ENCODE measurements at regions not wholly inside any gene's neighbourhood (a gene's known extent, or its start where the extent isn't known, plus 50 kb on each side); places are given as distances from the start of the nearest gene placed in this dataset.
"Not testable (repeated sequence)": the region's sequence is repeated elsewhere in the genome, so short reads cannot be mapped to it uniquely, and the experiment has no call there.

GRCh38 chr12:63508543-63508942 is 159.8 kb downstream of the DPY19L2 start:
- DNase-seq = no peak

DNA sequence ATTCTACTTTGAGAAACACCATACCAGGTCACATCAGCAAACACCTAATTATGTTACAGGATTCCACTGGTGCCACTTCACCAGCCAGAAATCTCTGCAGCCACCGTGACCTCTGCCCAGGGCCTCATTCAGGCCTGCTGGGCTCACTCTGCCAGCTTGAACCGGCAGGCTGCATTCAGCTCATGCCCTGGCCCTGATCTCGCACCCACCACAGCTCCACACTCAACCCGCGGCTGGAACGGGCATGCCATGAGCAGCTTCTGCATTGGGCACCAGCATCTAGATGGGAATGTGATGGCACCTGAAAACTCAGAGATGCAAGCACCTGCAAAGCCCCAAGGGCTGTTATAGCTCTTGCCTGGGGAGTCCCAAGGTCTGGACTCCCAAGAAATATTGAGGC is 168.7 kb downstream of the DPY19L2 start:
- DNase-seq = no peak

DNA sequence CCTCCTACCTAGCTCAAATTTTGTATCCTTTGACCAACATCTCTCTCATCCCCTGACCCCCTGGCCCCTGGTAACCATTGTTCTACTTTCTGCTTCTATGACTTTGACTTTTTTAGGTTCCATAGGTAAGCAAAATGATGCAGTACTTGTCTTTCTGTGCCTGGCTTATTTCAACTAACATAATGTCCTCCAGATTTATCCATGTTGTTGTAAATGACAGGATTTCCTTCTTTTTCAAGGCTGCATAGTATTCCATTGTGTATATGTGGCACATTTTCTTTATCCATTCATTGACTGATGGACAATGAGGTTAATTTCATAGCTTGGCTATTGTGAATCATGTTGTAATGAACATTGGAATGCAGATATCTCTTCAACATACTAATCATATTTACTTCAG is 170.1 kb downstream of the DPY19L2 start:
- no peak for DNase-seq

DNA sequence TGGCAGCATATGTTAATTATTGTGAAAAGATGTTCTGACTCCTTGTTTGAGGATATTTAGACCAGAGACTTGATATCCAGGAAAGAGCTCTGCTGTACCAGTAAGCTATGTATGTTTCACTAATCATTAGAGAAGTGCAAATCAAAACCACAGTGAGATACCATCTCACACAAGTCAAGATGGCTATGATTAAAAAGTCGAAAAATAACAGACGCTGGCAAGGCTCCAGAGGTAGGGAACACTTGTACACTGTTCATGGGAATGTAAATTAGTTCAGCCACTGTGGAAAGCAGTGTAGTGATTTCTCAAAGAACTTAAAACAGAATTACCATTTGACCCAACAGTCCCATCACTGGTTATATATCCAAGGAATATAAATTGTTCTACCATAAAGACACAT is 171.6 kb downstream of the DPY19L2 start:
- DNase-seq = no peak

GRCh38 chr12:63495974-63496373 is 172.3 kb downstream of the DPY19L2 start:
- DNase-seq = no peak

GRCh38 chr12:63493357-63493756 is 174.9 kb downstream of the DPY19L2 start:
- DNase-seq = not testable (repeated sequence)

- DNase-seq = peak; percentile 6
Observed at GRCh38 chr12:63480186-63480585, 188.1 kb downstream of the DPY19L2 start.

- no peak for DNase-seq
Observed at GRCh38 chr12:63470161-63470560, 198.1 kb downstream of the DPY19L2 start.

- DNase-seq = no peak
Observed at GRCh38 chr12:63467951-63468350, 200.3 kb downstream of the DPY19L2 start.

DNA sequence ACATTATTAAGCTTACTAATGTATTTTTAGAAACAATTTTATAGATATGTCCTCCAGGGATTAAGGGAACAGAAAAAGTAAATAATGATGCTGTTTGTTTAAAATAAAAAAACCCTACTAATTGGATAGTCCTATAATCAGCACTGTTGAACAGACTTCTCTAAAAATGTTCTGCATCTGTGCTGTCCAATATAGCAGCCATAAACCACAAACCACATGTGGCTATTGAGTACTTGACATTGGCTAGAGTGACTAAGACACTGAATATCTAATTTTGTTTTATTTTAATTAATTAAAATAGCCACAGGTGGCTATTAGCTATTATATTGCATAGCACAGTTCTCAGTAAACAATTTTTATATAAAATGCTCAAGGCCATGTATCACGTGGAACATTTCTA is 210.4 kb downstream of the DPY19L2 start:
- DNase-seq = no peak

GRCh38 chr12:63457428-63457827 is 210.9 kb downstream of the DPY19L2 start:
- DNase-seq = no peak

DNA sequence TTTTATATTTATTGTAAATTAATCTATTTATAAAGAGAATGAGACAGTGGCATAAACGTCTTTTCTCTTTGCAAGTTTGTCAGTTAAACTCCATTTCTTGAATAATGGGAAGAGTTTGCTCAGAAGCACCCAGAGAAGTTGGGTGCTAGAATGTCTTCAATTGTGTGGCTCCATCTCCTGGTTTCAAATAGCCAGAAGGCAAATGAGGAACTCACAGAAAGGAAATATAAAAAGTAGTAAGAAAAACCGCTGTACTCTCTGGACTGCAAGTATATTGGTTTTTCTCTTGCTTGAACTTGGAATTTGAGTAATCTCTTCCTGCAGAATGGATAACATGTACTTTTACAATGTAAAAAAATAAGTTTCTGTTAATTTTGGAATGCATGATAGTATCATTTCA is 217.5 kb downstream of the DPY19L2 start:
- no peak for DNase-seq

DNA sequence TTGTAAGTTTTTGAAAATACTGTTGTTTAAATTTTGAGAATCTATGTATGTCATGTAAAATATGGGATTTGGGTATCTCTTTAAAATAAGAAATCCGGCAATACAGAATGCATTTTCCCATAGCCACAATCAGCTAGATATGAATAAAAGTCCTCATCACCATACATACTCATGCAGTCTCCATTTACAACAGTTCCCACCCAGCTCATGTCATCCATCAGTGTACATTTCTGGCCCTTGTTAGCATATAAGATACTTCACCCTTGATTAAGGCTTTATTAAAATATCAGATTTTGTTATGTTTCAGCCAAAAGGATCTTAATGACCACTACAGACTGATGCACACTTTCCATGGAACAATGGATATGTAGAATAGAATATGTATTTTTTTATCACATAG is 218.0 kb downstream of the DPY19L2 start:
- DNase-seq = no peak

DNA sequence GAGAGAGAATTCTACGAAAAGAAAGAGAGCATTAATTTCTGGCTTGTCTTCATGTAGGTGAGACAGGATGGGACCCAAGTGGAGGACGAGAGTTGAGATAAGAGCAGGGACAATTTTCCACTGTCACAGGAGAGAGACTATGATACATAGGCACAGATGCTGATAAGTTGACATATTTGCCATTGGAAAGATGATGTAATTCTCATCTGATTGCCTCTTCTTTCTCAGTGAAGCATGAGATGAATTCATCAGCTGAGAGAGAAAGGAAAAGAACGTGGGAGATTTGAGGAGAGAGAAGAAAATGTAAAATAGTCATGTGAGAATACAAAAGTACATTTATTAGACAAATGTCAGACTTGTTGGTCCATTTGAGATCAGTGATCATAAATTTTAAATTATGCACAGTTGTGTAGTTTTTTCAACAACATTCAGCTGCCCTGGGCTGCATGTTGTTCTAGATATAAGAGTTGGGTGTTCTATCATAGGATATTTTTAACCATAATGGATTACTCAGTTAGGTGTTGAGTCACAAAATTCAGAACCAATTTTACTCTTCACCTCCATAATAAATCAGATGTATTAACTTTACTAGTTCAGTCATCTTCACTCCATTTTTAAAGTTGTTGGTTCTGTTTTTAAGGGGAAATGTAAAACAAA is 222.9 kb downstream of the DPY19L2 start:
- peak; percentile 13 for DNase-seq

DNA sequence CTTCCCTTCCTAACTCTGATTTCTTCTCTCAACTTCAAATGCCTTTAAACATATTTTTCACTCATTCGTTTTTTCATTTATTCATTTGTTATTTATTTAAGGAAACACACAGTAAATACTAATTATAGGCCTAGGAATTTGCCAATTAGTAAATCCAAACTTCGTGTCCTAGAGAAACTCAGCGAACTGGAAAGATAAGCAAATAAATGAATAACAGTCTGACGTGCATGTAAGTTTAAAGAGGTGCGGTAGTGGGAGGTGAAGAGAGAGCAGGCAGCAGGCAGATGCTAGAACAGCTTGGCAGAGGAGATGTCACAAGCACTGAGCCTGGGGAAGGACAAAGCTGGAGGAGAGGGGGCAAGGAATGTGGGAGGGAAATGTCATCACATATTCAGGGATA is 228.2 kb downstream of the DPY19L2 start:
- no peak for DNase-seq

- not testable (repeated sequence) for DNase-seq
Observed at GRCh38 chr12:63434384-63434783, 233.9 kb downstream of the DPY19L2 start.

DNA sequence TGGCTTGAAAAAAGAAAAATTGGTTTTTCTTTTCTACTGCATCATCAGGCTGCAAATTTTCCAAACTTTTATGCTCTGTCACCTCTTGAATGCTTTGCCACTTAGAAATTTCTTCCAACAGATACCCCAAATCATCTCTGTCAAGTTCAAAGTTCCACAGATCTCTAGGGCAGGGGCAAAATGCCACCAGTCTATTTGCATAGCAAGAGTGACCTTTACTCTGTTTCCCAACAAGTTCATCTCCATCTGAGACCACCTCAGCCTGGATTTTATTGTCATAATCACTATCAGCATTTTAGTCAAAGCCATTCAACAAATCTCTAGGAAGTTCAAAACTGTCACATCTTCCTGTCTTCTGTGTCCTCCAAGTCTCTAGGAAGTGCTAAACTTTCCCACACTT is 240.3 kb downstream of the DPY19L2 start:
- DNase-seq = not testable (repeated sequence)

DNA sequence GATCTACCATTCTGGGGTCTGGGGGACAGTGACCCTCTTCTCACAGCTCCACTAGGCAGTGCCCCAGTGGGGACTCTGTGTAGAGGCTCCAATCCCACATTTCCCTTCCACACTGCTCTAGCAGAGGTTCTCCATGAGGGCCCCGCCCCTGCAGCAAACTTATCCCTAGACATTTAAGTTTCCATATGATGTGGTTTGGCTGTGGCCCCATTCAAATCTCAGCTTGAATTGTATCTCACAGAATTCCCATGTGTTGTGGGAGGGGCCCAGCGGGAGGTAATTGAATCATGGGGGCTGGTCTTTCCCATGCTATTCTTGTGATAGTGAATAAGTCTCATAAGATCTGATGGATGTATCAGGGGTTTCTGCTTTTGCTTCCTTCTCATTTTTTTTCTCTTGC is 241.3 kb downstream of the DPY19L2 start:
- DNase-seq = not testable (repeated sequence)

- DNase-seq = no peak
Observed at GRCh38 chr12:63424671-63425070, 243.6 kb downstream of the DPY19L2 start.

DNA sequence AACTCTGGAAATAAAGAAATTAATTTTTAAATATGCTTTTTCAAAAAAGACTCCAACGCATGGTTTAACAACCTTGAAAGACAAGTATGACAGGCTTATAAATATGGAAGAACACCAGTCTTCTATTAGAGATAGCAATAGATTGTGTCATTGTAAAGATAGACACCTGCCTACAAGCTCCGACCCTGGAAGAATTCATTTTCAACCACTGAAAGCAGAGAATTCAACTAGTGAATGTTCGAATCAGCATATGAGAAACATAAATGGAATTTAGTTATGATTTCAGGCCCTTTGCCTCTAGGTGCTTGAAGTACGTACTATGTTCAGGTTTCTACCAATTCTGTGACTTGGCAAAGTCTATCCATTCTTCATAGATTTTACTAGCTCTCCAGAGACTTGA is 244.5 kb downstream of the DPY19L2 start:
- no peak for DNase-seq

- DNase-seq = peak; percentile 37
Observed at GRCh38 chr12:63420206-63420644, 248.1 kb downstream of the DPY19L2 start.

DNA sequence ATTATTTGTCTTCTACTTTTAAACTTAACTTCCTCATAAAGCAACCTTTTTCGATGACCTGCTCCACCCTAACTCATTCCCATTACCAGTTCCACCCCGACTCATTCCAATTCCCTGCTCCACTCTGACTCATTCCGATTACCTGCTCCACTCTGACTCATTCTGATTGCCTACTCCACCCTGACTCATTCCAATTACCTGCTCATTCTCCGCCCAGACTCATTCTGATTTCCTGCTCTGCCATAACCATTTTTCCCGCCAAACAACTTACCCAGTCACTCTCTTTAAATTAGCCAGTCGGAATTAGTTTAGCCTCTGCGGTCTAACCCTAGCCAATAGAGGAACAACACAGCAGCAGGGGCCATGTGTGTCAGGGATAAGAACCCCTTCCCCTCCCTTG is 249.1 kb downstream of the DPY19L2 start:
- DNase-seq = no peak

DNA sequence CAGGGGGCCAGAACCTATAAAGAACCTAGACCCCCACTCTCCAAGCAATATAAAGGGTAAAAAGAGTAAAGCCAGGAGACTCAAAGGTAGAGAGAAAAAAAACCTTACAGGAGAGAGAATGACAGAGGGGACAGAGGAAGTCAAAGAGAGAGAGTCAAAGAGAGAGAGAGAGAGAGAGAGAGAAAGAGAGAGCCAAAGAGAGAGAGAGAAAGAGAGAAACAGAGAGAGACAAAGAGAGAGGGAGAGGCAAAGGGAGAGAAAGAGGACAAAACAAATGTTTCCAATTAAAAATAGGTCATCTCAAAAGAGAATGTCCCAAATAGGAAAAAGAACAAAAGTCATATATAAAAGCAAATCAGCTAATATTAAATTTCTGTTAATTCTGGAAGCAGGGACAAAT is 251.5 kb downstream of the DPY19L2 start:
- no peak for DNase-seq

- no peak for DNase-seq
Observed at GRCh38 chr12:63415357-63415756, 252.9 kb downstream of the DPY19L2 start.

DNA sequence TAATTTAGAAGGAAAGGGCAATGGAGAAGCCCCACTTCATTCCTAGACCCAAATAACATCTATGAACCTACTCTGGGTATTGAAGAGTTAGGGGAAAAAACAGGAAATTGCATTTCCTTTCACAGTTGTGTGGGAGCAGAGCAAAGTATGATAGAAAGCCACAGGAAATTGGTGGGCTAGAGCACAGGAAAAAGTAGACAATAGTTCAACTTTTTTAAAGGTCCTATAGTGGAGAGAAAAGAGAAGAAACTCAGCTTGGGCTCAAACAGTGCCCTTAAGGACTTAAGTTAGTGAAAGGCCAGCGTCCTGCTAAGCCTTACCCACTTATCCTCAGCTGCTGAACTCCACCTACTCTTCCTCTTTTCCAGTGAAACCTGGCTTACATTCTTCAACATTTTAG is 258.1 kb downstream of the DPY19L2 start:
- DNase-seq = peak; percentile 15

Measured in suppressor macrophage treated with lipopolysaccharide for 4 hours (primary cell).